HUES64 (cell line): ENCODE measurements at regions not wholly inside any gene's neighbourhood (a gene's known extent, or its start where the extent isn't known, plus 50 kb on each side); places are given as distances from the start of the nearest gene placed in this dataset.

Experiments used
- H3K27ac ChIP-seq: 2 replicates; pipeline ENCODE4 v1.7.0; 2013; ENCODE audit warnings: low read depth, low read length, inconsistent platforms
- H3K27me3 ChIP-seq: 2 replicates; pipeline ENCODE4 v1.6.1; 2013; ENCODE audit warnings: mild to moderate bottlenecking, low read length; ENCODE audit not compliant: insufficient read depth
- H3K36me3 ChIP-seq: 2 replicates; pipeline ENCODE4 v1.6.1; 2013; ENCODE audit warnings: mild to moderate bottlenecking, low read length; ENCODE audit not compliant: insufficient read depth
- H3K4me1 ChIP-seq: 2 replicates; pipeline ENCODE4 v1.6.1; 2013; ENCODE audit warnings: mild to moderate bottlenecking, low read length, moderate library complexity; ENCODE audit not compliant: insufficient read depth
- H3K4me3 ChIP-seq: 2 replicates; pipeline ENCODE4 v1.5.1; 2013; ENCODE audit warnings: mild to moderate bottlenecking, low read length, moderate library complexity
- H3K9ac ChIP-seq: 2 replicates; pipeline ENCODE4 v1.6.1; 2013; ENCODE audit warnings: mild to moderate bottlenecking, low read depth, low read length
- H3K9me3 ChIP-seq: 2 replicates; pipeline ENCODE4 v1.6.1; 2013; ENCODE audit warnings: low read depth, low read length; ENCODE audit not compliant: insufficient read depth
- WGBS: fragments of 150-250, 120-280 bp; methylation state at CpG from one replicate; pipeline ENCODE4 v1.1.7; 2013; ENCODE audit warnings: missing lambda C conversion rate; 5-methylcytosine and 5-hydroxymethylcytosine counted together

DNA sequence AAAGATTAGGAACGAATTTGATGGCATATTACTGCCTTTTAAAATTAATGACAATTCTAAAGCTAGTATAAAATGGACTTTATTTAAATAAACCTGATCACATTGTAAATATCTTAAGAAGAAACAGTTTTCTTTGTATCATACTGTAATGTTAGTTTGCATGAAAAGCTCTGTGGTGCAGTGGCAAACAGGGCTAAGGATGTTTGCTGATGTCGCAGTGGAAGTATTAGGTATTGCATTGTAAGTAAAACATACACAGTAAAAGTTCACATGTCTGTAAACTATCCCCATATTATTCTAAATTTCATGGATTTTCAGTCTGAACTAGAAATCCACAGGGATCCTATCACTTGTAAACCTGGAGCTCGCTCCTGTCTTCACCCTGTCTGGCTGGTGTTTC is 252.6 kb upstream of the ZNF32 start:
- WGBS, result 92% methylated on average over 1 of the region's 3 CpGs
- Histone ChIP-seq H3K27me3 (no peaks in the 10 kb centered on the region), H3K9ac (no peak overlapping the region), H3K9me3 (no peaks in the 10 kb centered on the region), H3K4me3 (no peak overlapping the region), H3K27ac (no peak overlapping the region), H3K4me1 (0 out of 2 replicates have a peak, but pooled peaks cover under 1% of the 10 kb centered on the region), H3K36me3 (no peaks in the 10 kb centered on the region)

DNA sequence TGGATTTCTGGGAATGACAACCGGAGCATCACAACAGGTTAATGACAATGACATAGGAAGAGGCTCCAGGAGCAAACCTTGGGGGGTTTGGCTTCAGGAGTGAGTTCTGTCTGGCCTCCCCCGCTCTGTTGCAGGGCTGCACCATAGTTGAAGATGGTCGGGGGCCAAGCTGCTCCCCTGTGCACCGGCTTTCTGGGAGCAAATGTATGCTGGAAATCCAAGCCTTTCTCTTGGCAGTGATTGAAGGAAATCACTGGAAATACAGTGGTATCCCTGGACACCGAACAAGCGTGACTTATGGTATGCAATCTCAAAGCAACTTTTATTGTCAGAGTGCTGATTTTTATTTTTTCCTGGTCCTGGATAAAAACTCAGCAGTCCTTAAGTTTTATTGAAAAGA is 251.9 kb upstream of the ZNF32 start:
- Histone ChIP-seq H3K36me3 (no peaks in the 10 kb centered on the region), H3K4me1 (no peaks in the 10 kb centered on the region), H3K27me3 (no peaks in the 10 kb centered on the region), H3K9me3 (no peaks in the 10 kb centered on the region), H3K4me3 (no peak overlapping the region), H3K27ac (no peak overlapping the region), H3K9ac (no peak overlapping the region)
- WGBS, result 93% methylated on average over 6 of the region's 6 CpGs

- WGBS, result 93% methylated on average over 7 of the region's 7 CpGs
- Histone ChIP-seq H3K27ac (no peak overlapping the region), H3K36me3 (no peaks in the 10 kb centered on the region), H3K4me1 (no peaks in the 10 kb centered on the region), H3K9ac (no peak overlapping the region), H3K4me3 (no peak overlapping the region), H3K27me3 (no peaks in the 10 kb centered on the region), H3K9me3 (no peaks in the 10 kb centered on the region)
Observed at GRCh38 chr10:43899224-43899959, 250.7 kb upstream of the ZNF32 start.

GRCh38 chr10:43898592-43898991 is 249.9 kb upstream of the ZNF32 start:
- H3K4me1 ChIP-seq, result no peaks in the 10 kb centered on the region
- no peak overlapping the region for H3K4me3 ChIP-seq
- no peak overlapping the region for H3K27ac ChIP-seq
- H3K9ac ChIP-seq, result no peak overlapping the region
- no peaks in the 10 kb centered on the region for H3K9me3 ChIP-seq
- H3K36me3 ChIP-seq, result no peaks in the 10 kb centered on the region
- WGBS, result 93% methylated on average over 4 of the region's 4 CpGs
- no peaks in the 10 kb centered on the region for H3K27me3 ChIP-seq

GRCh38 chr10:43897765-43898419 is 249.2 kb upstream of the ZNF32 start:
- H3K9me3 ChIP-seq, result no peaks in the 10 kb centered on the region
- H3K36me3 ChIP-seq, result no peaks in the 10 kb centered on the region
- no peak overlapping the region for H3K9ac ChIP-seq
- no peaks in the 10 kb centered on the region for H3K4me1 ChIP-seq
- H3K27me3 ChIP-seq, result no peaks in the 10 kb centered on the region
- no peak overlapping the region for H3K27ac ChIP-seq
- no peak overlapping the region for H3K4me3 ChIP-seq
- 90% methylated on average over 9 of the region's 9 CpGs for WGBS

- H3K36me3 ChIP-seq, result no peaks in the 10 kb centered on the region
- no peaks in the 10 kb centered on the region for H3K4me1 ChIP-seq
- no peaks in the 10 kb centered on the region for H3K9me3 ChIP-seq
- WGBS, result 90% methylated on average over 6 of the region's 6 CpGs
- no peak overlapping the region for H3K9ac ChIP-seq
- H3K27ac ChIP-seq, result no peak overlapping the region
- H3K4me3 ChIP-seq, result no peak overlapping the region
- no peaks in the 10 kb centered on the region; the same call in 1 of the 2 replicates for H3K27me3 ChIP-seq
Observed at GRCh38 chr10:43892062-43892770, 243.5 kb upstream of the ZNF32 start.

GRCh38 chr10:43891241-43891640 is 242.6 kb upstream of the ZNF32 start:
- no peak overlapping the region for H3K27ac ChIP-seq
- H3K27me3 ChIP-seq, result no peaks in the 10 kb centered on the region; the same call in 1 of the 2 replicates
- H3K9me3 ChIP-seq, result no peaks in the 10 kb centered on the region
- H3K9ac ChIP-seq, result no peak overlapping the region
- H3K4me1 ChIP-seq, result no peaks in the 10 kb centered on the region
- H3K4me3 ChIP-seq, result no peak overlapping the region
- H3K36me3 ChIP-seq, result no peaks in the 10 kb centered on the region

GRCh38 chr10:43890124-43890523 is 241.4 kb upstream of the ZNF32 start:
- Histone ChIP-seq H3K4me3 (no peak overlapping the region), H3K36me3 (no peaks in the 10 kb centered on the region), H3K9ac (no peak overlapping the region), H3K4me1 (no peaks in the 10 kb centered on the region), H3K27ac (no peak overlapping the region), H3K9me3 (no peaks in the 10 kb centered on the region), H3K27me3 (no peaks in the 10 kb centered on the region; the same call in 1 of the 2 replicates)
- WGBS, result 100% methylated on average over 1 of the region's 2 CpGs

DNA sequence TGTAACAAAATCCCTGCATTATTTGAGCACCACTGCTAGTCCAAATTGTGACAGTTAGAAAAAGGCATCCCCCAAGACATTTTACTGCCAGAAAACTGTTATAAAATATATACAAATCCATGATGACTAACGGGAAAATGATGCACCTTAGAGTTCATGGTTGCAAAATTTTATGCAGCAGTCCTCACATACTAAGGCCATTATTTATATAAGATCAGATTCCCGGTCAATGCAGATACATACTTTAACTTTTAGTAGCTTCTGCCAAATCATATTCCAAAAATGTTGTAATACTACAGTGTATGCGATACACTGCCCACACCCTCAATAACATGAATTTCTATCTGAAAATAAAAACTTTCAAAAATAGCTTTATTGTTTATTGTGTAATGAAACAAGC is 239.9 kb upstream of the ZNF32 start:
- H3K27ac ChIP-seq, result no peak overlapping the region
- no peaks in the 10 kb centered on the region for H3K9me3 ChIP-seq
- no peaks in the 10 kb centered on the region for H3K4me1 ChIP-seq
- no peak overlapping the region for H3K4me3 ChIP-seq
- no peaks in the 10 kb centered on the region for H3K36me3 ChIP-seq
- H3K27me3 ChIP-seq, result no peaks in the 10 kb centered on the region; the same call in 1 of the 2 replicates
- no peak overlapping the region for H3K9ac ChIP-seq
- WGBS, result 91% methylated on average over 3 of the region's 3 CpGs

GRCh38 chr10:43885842-43886241 is 237.2 kb upstream of the ZNF32 start:
- no peak overlapping the region for H3K27ac ChIP-seq
- H3K4me1 ChIP-seq, result no peaks in the 10 kb centered on the region
- no peaks in the 10 kb centered on the region; the same call in 1 of the 2 replicates for H3K27me3 ChIP-seq
- no peak overlapping the region for H3K9ac ChIP-seq
- 86% methylated on average over 2 of the region's 2 CpGs for WGBS
- H3K36me3 ChIP-seq, result no peaks in the 10 kb centered on the region
- no peak overlapping the region for H3K4me3 ChIP-seq
- no peaks in the 10 kb centered on the region for H3K9me3 ChIP-seq

DNA sequence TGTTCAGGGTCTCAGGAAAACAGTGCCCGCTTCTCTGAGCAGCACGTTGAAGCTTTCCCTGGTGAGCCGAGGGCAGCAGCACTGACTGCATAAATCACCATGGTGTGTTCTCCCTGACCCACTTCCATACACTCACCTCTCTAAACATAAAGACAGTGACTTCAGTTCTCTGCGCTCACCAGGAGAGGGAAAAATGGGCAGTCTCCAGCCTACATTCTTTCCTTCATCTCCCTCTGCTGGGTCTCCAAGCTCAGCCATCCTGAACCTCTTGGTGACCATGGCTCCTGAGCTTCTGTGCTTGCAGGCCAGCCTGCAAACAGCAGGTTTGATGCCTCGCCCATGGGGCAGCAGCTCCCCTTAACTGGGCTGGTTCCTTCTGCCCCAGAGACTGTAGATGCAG is 236.6 kb upstream of the ZNF32 start:
- WGBS, result 92% methylated on average over 5 of the region's 5 CpGs

More for the DNA sequence above, 236.6 kb upstream of the ZNF32 start:
- no peaks in the 10 kb centered on the region; the same call in 1 of the 2 replicates for H3K27me3 ChIP-seq
- H3K4me1 ChIP-seq, result no peaks in the 10 kb centered on the region
- no peak overlapping the region for H3K4me3 ChIP-seq
- H3K9me3 ChIP-seq, result no peaks in the 10 kb centered on the region
- H3K36me3 ChIP-seq, result no peaks in the 10 kb centered on the region
- H3K27ac ChIP-seq, result no peak overlapping the region
- H3K9ac ChIP-seq, result no peak overlapping the region
